Trophoblast cell (in vitro differentiated cells and primary cell): ENCODE measurements at regions not wholly inside any gene's neighbourhood (a gene's known extent, or its start where the extent isn't known, plus 50 kb on each side); places are given as distances from the start of the nearest gene placed in this dataset.

ENCODE experiments used
- DNase-seq, 2 donors: peaks; one replicate each; pipeline ENCODE4 v3.0.0-alpha.2; 2016
- H2AFZ ChIP-seq: 2 replicates; pipeline ENCODE4 v1.6.1; 2013; ENCODE audit warnings: low read length, moderate library complexity, mild to moderate bottlenecking; ENCODE audit not compliant: insufficient read depth, poor library complexity
- H2AK5ac ChIP-seq: 2 replicates; pipeline ENCODE4 v1.6.1; 2013; ENCODE audit warnings: mild to moderate bottlenecking, low read length
- H2BK120ac ChIP-seq: 2 replicates; pipeline ENCODE4 v1.6.1; 2013; ENCODE audit warnings: low read length, mild to moderate bottlenecking, moderate library complexity; ENCODE audit not compliant: insufficient read depth, poor library complexity
- H2BK12ac ChIP-seq: 2 replicates; pipeline ENCODE4 v1.6.1; 2013; ENCODE audit warnings: mild to moderate bottlenecking, low read length, moderate library complexity
- H2BK5ac ChIP-seq: 2 replicates; pipeline ENCODE4 v1.6.1; 2013; ENCODE audit warnings: low read length, low read depth, moderate library complexity, mild to moderate bottlenecking; ENCODE audit not compliant: poor library complexity
- H3K14ac ChIP-seq: 2 replicates; pipeline ENCODE4 v1.6.1; 2013; ENCODE audit warnings: mild to moderate bottlenecking, low read length
- H3K18ac ChIP-seq: 2 replicates; pipeline ENCODE4 v1.6.1; 2013; ENCODE audit warnings: mild to moderate bottlenecking, low read length
- H3K23ac ChIP-seq: 2 replicates; pipeline ENCODE4 v1.6.1; 2013; ENCODE audit warnings: low read length
- H3K27ac ChIP-seq: 2 replicates; pipeline ENCODE4 v1.5.1; 2013; ENCODE audit warnings: low read depth, mild to moderate bottlenecking, inconsistent platforms, low read length, moderate library complexity
- H3K27me3 ChIP-seq: 2 replicates; pipeline ENCODE4 v1.6.1; 2013; ENCODE audit warnings: inconsistent platforms, mild to moderate bottlenecking, low read length, moderate library complexity; ENCODE audit not compliant: insufficient read depth
- H3K36me3 ChIP-seq, 2 experiments: 1 replicate in 1 of 2; 2 replicates in 1 of 2; pipeline ENCODE4 v1.6.1; 2013; ENCODE audit warnings: low read length in 2 of 2, mild to moderate bottlenecking in 2 of 2, moderate library complexity in 1 of 2; ENCODE audit not compliant: insufficient read depth in 2 of 2, control insufficient read depth in 1 of 2
- H3K4ac ChIP-seq: 2 replicates; pipeline ENCODE4 v1.6.1; 2013; ENCODE audit warnings: low read depth, mild to moderate bottlenecking, low read length, moderate library complexity
- H3K4me1 ChIP-seq, 2 experiments: 1 replicate in 1 of 2; 2 replicates in 1 of 2; pipeline ENCODE4 v1.6.1; 2013; ENCODE audit warnings: low read length in 2 of 2, mild to moderate bottlenecking in 2 of 2, moderate library complexity in 1 of 2; ENCODE audit not compliant: insufficient read depth in 2 of 2, control insufficient read depth in 1 of 2
- H3K4me2 ChIP-seq: 2 replicates; pipeline ENCODE4 v1.6.1; 2013; ENCODE audit warnings: inconsistent platforms, mild to moderate bottlenecking, low read length, moderate library complexity
- H3K4me3 ChIP-seq: 2 replicates; pipeline ENCODE4 v1.5.1; 2013; ENCODE audit warnings: mild to moderate bottlenecking, low read depth, low read length, inconsistent platforms
- H3K79me1 ChIP-seq: one replicate; pipeline ENCODE4 v1.6.1; 2013; ENCODE audit warnings: low read length
- H3K79me2 ChIP-seq: 2 replicates; pipeline ENCODE4 v1.6.1; 2013; ENCODE audit warnings: low read length, mild to moderate bottlenecking; ENCODE audit not compliant: control insufficient read depth, insufficient read depth, poor library complexity
- H3K9ac ChIP-seq: 2 replicates; pipeline ENCODE4 v1.6.1; 2013; ENCODE audit warnings: mild to moderate bottlenecking, low read length
- H3K9me3 ChIP-seq: 2 replicates; pipeline ENCODE4 v1.6.1; 2013; ENCODE audit warnings: low read depth, mild to moderate bottlenecking, control low read depth, inconsistent platforms, low read length; ENCODE audit not compliant: insufficient read depth
- H4K12ac ChIP-seq: 2 replicates; pipeline ENCODE4 v1.6.1; 2013; ENCODE audit warnings: low read depth, mild to moderate bottlenecking, low read length, moderate library complexity
- H4K8ac ChIP-seq: 2 replicates; pipeline ENCODE4 v1.6.1; 2013; ENCODE audit warnings: low read depth, mild to moderate bottlenecking, low read length, moderate library complexity
- H4K91ac ChIP-seq: one replicate; pipeline ENCODE4 v1.6.1; 2013; ENCODE audit warnings: low read depth, mild to moderate bottlenecking, low read length, moderate library complexity
- WGBS: extraction: QIAGEN DNeasy Blood & Tissue Kit; methylation state at CpG from one replicate; pipeline ENCODE4 v1.1.7; 2013; ENCODE audit warnings: missing lambda C conversion rate; ENCODE audit not compliant: insufficient read length, insufficient coverage; ENCODE audit errors: extremely low coverage; 5-methylcytosine and 5-hydroxymethylcytosine counted together

DNA sequence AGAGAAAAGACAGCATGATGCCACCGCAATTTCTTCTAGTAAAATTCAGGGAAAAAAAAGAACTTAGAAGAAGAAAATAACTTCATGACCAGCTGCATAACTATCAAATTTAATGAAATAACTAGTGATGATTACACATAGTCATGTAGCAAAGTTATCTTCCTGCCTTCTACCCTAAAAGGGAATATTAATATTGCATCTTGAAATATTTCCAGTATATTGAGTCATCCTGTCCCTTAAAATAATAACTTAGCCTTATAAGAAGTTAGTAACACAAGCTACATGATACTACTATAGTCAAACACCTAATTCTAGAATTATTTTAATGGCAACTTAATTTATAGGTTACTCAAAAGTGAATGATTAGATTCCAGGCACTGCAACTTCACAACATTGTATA, 289.2 kb downstream of the KLF12 start:
- H3K27me3 ChIP-seq = no peaks in the 10 kb centered on the region

GRCh38 chr13:73842626-73843025, 291.6 kb downstream of the KLF12 start:
- H3K9me3 ChIP-seq = no peaks in the 10 kb centered on the region
- H3K4me3 ChIP-seq = no peak overlapping the region
- no peak overlapping the region for H3K18ac ChIP-seq
- H3K36me3 ChIP-seq = no peaks in the 10 kb centered on the region
- H4K8ac ChIP-seq = no peak overlapping the region
- no CpG with 5 or more reads among the region's 4 CpGs for WGBS
- H3K4me2 ChIP-seq = no peak overlapping the region
- H3K14ac ChIP-seq = no peak overlapping the region
- H4K12ac ChIP-seq = no peak overlapping the region
- H3K4me1 ChIP-seq = no peaks in the 10 kb centered on the region
- H2AFZ ChIP-seq = no peak overlapping the region
- H3K23ac ChIP-seq = no peak overlapping the region
- no peaks in the 10 kb centered on the region for H3K27me3 ChIP-seq
- H2BK5ac ChIP-seq = no peak overlapping the region
- H2BK12ac ChIP-seq = no peak overlapping the region
- no peaks in the 10 kb centered on the region for H3K79me1 ChIP-seq
- no peaks in the 10 kb centered on the region for H3K79me2 ChIP-seq
- no peak for DNase-seq
- no peak overlapping the region for H3K4ac ChIP-seq
- H3K9ac ChIP-seq = no peak overlapping the region
- H4K91ac ChIP-seq = no peak overlapping the region
- no peak overlapping the region for H2BK120ac ChIP-seq
- no peak overlapping the region for H3K27ac ChIP-seq
- H2AK5ac ChIP-seq = no peak overlapping the region

More for the DNA sequence above, 289.2 kb downstream of the KLF12 start:
- Histone ChIP-seq H2BK12ac (no peak overlapping the region), H3K23ac (no peak overlapping the region), H2BK5ac (no peak overlapping the region), H3K14ac (no peak overlapping the region), H2AK5ac (no peak overlapping the region), H4K91ac (no peak overlapping the region), H3K79me2 (no peaks in the 10 kb centered on the region), H3K9ac (no peak overlapping the region), H2BK120ac (no peak overlapping the region), H3K9me3 (no peaks in the 10 kb centered on the region), H3K4me3 (no peak overlapping the region), H3K4ac (no peak overlapping the region), H2AFZ (no peak overlapping the region), H3K4me2 (no peak overlapping the region), H3K4me1 (no peaks in the 10 kb centered on the region), H4K12ac (no peak overlapping the region), H3K79me1 (no peaks in the 10 kb centered on the region), H3K18ac (no peak overlapping the region), H3K27ac (no peak overlapping the region), H4K8ac (no peak overlapping the region), H3K36me3 (no peaks in the 10 kb centered on the region)
- no peak for DNase-seq
- no CpG with 5 or more reads among the region's 1 CpG for WGBS

DNA sequence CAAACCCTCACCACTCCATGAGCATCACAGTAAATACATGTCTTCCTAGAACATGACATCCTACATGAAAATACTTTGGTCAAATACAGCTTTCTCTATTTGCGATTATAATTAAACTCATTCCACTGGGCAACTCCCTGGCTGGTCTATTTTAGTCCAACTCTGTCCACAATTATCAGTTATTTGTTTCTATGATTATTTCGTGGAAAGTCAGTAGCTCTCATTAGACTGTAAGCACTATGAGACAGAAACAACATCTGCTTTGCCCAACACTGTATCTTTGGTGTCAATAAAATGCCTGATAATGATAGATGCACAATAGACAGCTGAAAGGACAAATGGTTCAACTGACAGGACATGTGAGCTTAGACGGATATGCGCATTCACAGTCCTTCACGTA, 292.0 kb downstream of the KLF12 start:
- Histone ChIP-seq H3K79me1 (no peaks in the 10 kb centered on the region), H3K27me3 (no peaks in the 10 kb centered on the region), H3K79me2 (no peaks in the 10 kb centered on the region), H3K36me3 (no peaks in the 10 kb centered on the region), H3K4me2 (no peak overlapping the region), H2AFZ (no peak overlapping the region), H4K8ac (no peak overlapping the region), H3K4me3 (no peak overlapping the region), H3K27ac (no peak overlapping the region), H3K9ac (no peak overlapping the region), H4K91ac (no peak overlapping the region), H2BK12ac (no peak overlapping the region), H3K4ac (no peak overlapping the region), H4K12ac (no peak overlapping the region), H3K23ac (no peak overlapping the region), H3K18ac (no peak overlapping the region), H2BK5ac (no peak overlapping the region), H3K14ac (no peak overlapping the region), H3K4me1 (no peaks in the 10 kb centered on the region), H2AK5ac (no peak overlapping the region), H3K9me3 (no peaks in the 10 kb centered on the region), H2BK120ac (no peak overlapping the region)
- WGBS = no CpG with 5 or more reads among the region's 5 CpGs
- no peak for DNase-seq

DNA sequence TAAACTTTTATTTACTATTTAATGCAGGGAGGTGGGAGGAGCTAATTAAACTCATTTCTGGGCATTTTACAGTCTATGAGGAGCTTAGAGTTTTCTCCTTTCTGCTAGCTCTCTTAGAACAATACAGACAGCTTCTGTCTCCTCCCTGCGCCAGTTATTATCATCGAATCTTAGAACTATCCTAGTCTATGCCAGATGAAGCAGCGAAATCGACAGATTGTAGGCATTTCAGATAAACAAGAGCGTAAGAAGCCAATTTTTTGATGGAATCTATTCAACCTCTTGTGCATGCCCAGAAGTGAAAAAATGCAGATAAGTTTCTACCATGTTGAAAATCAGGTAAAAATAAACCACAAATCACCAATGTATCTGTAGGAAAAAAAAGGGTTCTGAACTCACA, 297.1 kb downstream of the KLF12 start:
- no peak overlapping the region for H2BK12ac ChIP-seq
- H3K36me3 ChIP-seq = no peaks in the 10 kb centered on the region
- H3K23ac ChIP-seq = no peak overlapping the region
- H2AK5ac ChIP-seq = no peak overlapping the region
- no CpG with 5 or more reads among the region's 5 CpGs for WGBS
- no peak overlapping the region for H3K18ac ChIP-seq
- no peak overlapping the region for H4K91ac ChIP-seq
- H4K12ac ChIP-seq = no peak overlapping the region
- H2BK120ac ChIP-seq = no peak overlapping the region
- H3K4me2 ChIP-seq = no peak overlapping the region
- H3K27me3 ChIP-seq = no peaks in the 10 kb centered on the region
- H3K4me3 ChIP-seq = no peak overlapping the region
- H3K9me3 ChIP-seq = no peaks in the 10 kb centered on the region
- H3K14ac ChIP-seq = no peak overlapping the region
- no peak overlapping the region for H4K8ac ChIP-seq
- no peak overlapping the region for H3K4ac ChIP-seq
- H2AFZ ChIP-seq = no peak overlapping the region
- no peak for DNase-seq
- no peaks in the 10 kb centered on the region for H3K79me1 ChIP-seq
- no peak overlapping the region for H2BK5ac ChIP-seq
- no peaks in the 10 kb centered on the region for H3K4me1 ChIP-seq
- H3K9ac ChIP-seq = no peak overlapping the region
- no peaks in the 10 kb centered on the region for H3K79me2 ChIP-seq
- no peak overlapping the region for H3K27ac ChIP-seq
